ENCODE measurements at regions not wholly inside any gene's neighbourhood (a gene's known extent, or its start where the extent isn't known, plus 50 kb on each side); places are given as distances from the start of the nearest gene placed in this dataset.

DNA sequence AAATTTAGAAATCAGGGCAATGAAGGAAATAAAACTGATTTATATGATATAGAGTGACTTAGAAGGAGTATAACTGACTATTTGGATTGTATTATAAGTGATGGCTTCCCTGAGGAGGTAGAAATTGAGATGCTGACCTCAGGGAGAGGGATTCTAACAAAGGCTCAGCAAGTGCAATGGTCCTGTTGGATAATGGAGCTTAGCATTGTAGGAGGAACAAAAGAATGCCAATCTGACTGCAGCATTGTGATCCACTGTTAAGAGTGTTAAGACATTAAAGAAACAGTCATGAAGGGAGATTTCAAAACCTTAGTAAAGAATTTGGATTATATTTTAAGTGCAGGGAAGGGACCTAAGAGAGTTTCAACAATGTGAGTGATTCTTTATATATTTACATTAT is 158.4 kb upstream of the NAALADL2 start:
- FAIRE-seq, result peak; percentile 13
- H4K20me1 ChIP-seq (replicated peaks in 1 of 2; ENCODE audit: control insufficient read depth in 1 of 2, insufficient read depth in 2 of 2, low read length in 2 of 2), result no peaks in the 10 kb centered on the region
- H4K5ac ChIP-seq (ENCODE audit: insufficient read length, low read depth, low read length), result no peak overlapping the region
- CTCF ChIA-PET (ENCODE audit: partially characterized antibody), result no interaction called here
- no peak overlapping the region for H2AK5ac ChIP-seq (ENCODE audit: low read depth, low read length)
- H3K23ac ChIP-seq (ENCODE audit: insufficient read length), result no peak overlapping the region
- no peaks in the 10 kb centered on the region for H3K79me2 ChIP-seq (ENCODE audit: control insufficient read depth in 1 of 2, insufficient read depth in 2 of 2, low read length in 2 of 2)
- H3K9ac ChIP-seq (replicated peaks in 1 of 4; ENCODE audit: extremely low read depth in 1 of 4, low read depth in 3 of 4, low read length in 3 of 4), result no peak overlapping the region
- no peak overlapping the region for H4K8ac ChIP-seq (ENCODE audit: extremely low read depth, insufficient read depth, low read length)
- no peaks in the 10 kb centered on the region for H3K79me1 ChIP-seq (ENCODE audit: low read depth, low read length)
- H3K23me2 ChIP-seq (ENCODE audit: low read depth, low read length), result no peaks in the 10 kb centered on the region
- H3K4ac ChIP-seq (replicated peaks; ENCODE audit: insufficient read length, low read depth, low read length), result no peak overlapping the region
- H2BK5ac ChIP-seq (ENCODE audit: low read depth, low read length), result no peak overlapping the region
- no peak overlapping the region for H4K91ac ChIP-seq (replicated peaks; ENCODE audit: insufficient read length, low read length)
- H3K4me1 ChIP-seq (replicated peaks in 1 of 4; ENCODE audit: control insufficient read depth in 3 of 4, insufficient read depth in 4 of 4, low read length in 3 of 4), result no peaks in the 10 kb centered on the region; a peak in 1 of 7 replicates
- H3K18ac ChIP-seq (ENCODE audit: extremely low read depth, low read length), result no peak overlapping the region
- no peak overlapping the region for H2BK12ac ChIP-seq (ENCODE audit: low read depth, low read length)
- no peak overlapping the region for H2AFZ ChIP-seq (ENCODE audit: low read length)
- H3K56ac ChIP-seq (replicated peaks; ENCODE audit: insufficient read length, low read depth, low read length), result no peak overlapping the region
- H3K4me3 ChIP-seq (ENCODE audit: extremely low read depth in 1 of 4, insufficient read depth in 2 of 4, low read depth in 3 of 4, low read length in 4 of 4), result no peak overlapping the region
- DNase-seq (ENCODE audit: low read depth in 1 of 2, low spot score in 2 of 2), result no peak
- H3K36me3 ChIP-seq (ENCODE audit: control insufficient read depth in 2 of 4, insufficient read depth in 4 of 4, low read length in 3 of 4), result no peaks in the 10 kb centered on the region
- H2BK15ac ChIP-seq (ENCODE audit: low read length), result no peak overlapping the region
- no peak overlapping the region for H3K27ac ChIP-seq (ENCODE audit: low read depth, low read length)
- H2BK120ac ChIP-seq (replicated peaks; ENCODE audit: low read depth, low read length), result no peak overlapping the region
- H2BK20ac ChIP-seq (ENCODE audit: low read length), result no peak overlapping the region
- no peak overlapping the region for H3K14ac ChIP-seq (ENCODE audit: insufficient read length)
- H3K4me2 ChIP-seq (ENCODE audit: insufficient read depth in 1 of 2, low read depth in 2 of 2, low read length in 2 of 2), result no peak overlapping the region
- POLR2A ChIA-PET (ENCODE audit: partially characterized antibody), result no interaction called here
- no peaks in the 10 kb centered on the region for H3K9me3 ChIP-seq (ENCODE audit: insufficient read depth in 2 of 2, low read depth in 1 of 2, low read length in 1 of 2)
- H3K27me3 ChIP-seq (replicated peaks in 1 of 4; ENCODE audit: control insufficient read depth in 3 of 4, extremely low read depth in 1 of 4, insufficient read depth in 3 of 4, low read length in 3 of 4), result no peaks in the 10 kb centered on the region
- TF ChIP-seq, protein P1, sequence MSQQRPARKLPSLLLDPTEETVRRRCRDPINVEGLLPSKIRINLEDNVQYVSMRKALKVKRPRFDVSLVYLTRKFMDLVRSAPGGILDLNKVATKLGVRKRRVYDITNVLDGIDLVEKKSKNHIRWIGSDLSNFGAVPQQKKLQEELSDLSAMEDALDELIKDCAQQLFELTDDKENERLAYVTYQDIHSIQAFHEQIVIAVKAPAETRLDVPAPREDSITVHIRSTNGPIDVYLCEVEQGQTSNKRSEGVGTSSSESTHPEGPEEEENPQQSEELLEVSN (IDR thresholded peaks at IDR 0.05), result no peak
